22Rv1 (cell line): ENCODE measurements at regions not wholly inside any gene's neighbourhood (a gene's known extent, or its start where the extent isn't known, plus 50 kb on each side); places are given as distances from the start of the nearest gene placed in this dataset.

Source experiments
- ZFX ChIP-seq: fragments of 450-650 bp; IDR thresholded peaks from 2 replicates; pipeline ENCODE4 v1.6.1; 2017; ENCODE audit warnings: antibody characterized with exemption, borderline replicate concordance
- TF ChIP-seq, protein P1 (sequence below): fragments of 450-650 bp; IDR thresholded peaks from 2 replicates; pipeline ENCODE4 v1.5.1; 2017; ENCODE audit warnings: mild to moderate bottlenecking

DNA sequence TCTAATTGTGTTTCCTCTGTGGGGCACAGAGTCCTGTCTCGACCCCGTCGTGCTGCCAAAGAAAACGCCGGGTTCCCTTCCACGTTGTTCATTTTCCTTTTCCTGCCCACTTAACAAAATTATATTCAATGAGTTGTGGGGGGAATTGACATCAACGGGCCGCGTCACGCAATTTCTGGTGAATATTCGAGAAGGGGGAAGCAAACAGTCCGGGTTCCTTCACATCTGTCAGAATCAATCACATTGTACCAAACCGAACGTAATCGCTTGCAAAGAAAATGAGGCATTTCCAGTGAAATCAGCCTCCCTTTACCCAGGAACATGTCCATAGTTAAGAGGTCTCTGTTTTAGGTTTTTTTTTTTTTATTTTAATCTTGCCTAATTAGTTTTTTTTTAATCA is 243.5 kb downstream of the SHOX start:
- TF ChIP-seq, protein P1, sequence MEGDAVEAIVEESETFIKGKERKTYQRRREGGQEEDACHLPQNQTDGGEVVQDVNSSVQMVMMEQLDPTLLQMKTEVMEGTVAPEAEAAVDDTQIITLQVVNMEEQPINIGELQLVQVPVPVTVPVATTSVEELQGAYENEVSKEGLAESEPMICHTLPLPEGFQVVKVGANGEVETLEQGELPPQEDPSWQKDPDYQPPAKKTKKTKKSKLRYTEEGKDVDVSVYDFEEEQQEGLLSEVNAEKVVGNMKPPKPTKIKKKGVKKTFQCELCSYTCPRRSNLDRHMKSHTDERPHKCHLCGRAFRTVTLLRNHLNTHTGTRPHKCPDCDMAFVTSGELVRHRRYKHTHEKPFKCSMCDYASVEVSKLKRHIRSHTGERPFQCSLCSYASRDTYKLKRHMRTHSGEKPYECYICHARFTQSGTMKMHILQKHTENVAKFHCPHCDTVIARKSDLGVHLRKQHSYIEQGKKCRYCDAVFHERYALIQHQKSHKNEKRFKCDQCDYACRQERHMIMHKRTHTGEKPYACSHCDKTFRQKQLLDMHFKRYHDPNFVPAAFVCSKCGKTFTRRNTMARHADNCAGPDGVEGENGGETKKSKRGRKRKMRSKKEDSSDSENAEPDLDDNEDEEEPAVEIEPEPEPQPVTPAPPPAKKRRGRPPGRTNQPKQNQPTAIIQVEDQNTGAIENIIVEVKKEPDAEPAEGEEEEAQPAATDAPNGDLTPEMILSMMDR: no peak
- TF ChIP-seq ZFX: no peak
